Activated CD4-positive, alpha-beta T cell treated with anti-CD3 and anti-CD28 coated beads, Interleukin-10, Interleukin-2, amounts not matched to agents 100 ng/mL and 50 ng/mL, durations not matched to agents 16 hours and 8 hours (primary cell): ENCODE measurements at regions not wholly inside any gene's neighbourhood (a gene's known extent, or its start where the extent isn't known, plus 50 kb on each side); places are given as distances from the start of the nearest gene placed in this dataset.
"Not testable (repeated sequence)": the region's sequence is repeated elsewhere in the genome, so short reads cannot be mapped to it uniquely, and the experiment has no call there.

Experiments
- DNase-seq: peaks from one replicate; pipeline ENCODE4 v3.0.0-alpha.2; 2020

DNA sequence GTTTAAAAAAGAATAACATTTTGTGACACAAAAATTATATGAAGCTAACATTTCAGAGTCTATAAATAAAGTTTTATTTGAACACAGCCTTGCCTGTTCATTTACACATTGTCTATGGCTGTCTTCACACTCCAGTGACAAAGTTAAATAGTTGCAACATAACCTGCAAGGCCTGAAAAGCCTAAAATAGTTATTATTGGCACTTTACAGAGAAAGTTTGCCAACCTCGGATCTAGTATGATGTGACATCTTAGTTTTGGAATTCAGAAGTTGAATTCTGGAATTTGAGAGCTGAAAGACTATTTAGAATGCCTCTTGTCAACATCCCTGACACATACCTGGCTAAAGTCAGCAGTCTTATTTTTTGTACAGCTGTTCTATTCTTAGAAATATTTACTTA lies 68.3 kb downstream of the DYRK2 start:
- DNase-seq, result no peak

DNA sequence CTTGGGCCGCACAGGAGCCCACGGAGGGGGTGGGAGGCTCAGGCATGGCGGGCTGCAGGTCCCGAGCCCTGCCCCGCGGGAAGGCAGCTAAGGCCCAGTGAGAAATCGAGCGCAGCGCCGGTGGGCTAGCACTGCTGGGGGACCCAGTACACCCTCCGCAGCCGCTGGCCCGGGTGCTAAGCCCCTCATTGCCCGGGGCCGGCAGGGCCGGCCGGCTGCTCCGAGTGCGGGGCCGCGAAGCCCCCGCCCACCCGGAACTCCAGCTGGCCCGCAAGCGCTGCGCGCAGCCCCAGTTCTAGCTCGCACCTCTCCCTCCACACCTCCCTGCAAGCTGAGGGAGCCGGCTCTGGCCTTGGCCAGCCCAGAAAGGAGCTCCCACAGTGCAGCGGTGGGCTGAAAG lies 70.8 kb downstream of the DYRK2 start:
- not testable (repeated sequence) for DNase-seq

DNA sequence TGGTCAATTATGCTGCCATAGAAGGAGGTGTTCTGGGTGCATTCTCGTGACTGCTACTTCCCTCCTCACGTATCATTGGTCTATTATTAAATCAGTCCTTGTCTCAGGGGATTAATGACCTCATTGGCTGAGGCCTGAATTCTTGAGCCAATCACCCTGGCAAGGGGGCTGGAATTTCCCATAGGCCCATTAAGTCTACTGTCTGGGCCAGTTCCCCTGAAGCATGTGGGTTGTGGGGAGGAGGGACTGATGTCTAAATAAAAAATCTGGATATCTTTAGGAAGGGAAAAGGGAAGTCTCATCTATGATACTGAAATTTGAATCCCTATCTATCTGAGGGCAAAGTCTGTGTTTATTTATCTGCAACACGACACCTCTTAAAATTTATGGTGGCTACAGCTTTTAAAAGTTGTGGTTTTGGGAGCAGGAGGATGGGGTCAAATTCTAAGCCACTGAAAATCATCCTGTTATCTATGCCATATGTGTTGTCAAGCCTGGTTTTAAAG lies 71.9 kb downstream of the DYRK2 start:
- no peak for DNase-seq

DNA sequence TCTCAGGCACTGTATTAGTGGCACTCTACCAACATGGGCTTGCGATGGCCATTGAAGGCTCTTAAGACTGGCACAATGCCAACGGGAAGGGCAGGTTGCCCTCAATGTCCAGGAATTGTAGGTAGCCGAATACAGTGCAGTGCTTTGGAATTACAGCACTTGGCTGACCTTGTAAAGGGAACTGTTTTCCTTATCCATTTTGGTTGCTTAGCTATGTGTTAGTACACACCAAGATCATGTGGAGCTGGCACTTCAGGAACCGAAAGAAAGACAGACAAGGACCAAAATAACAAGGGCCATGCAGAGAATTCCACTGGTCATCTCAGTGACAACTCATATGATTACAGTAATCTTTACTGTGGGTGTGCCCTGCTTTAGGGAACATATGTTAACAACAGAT lies 72.7 kb downstream of the DYRK2 start:
- DNase-seq, result no peak

DNA sequence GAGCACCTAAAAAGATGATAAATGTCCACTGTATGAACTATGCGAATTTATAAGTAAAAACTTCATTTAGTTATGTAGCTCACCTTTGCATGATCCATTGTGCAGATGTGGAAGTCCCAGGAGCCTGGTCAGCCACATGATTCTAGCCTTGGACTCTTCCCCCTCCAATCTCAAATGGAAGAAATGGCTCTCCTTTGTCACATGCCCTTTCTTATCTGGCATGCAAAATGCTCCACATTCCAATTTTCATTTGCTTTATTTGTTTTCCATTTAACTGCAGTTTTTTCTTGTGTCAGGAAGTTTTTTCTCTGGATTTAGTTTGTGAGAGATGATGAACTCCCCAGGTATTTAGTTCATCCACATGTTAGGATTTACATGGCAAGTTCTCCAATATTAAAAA lies 73.8 kb downstream of the DYRK2 start:
- no peak for DNase-seq

DNA sequence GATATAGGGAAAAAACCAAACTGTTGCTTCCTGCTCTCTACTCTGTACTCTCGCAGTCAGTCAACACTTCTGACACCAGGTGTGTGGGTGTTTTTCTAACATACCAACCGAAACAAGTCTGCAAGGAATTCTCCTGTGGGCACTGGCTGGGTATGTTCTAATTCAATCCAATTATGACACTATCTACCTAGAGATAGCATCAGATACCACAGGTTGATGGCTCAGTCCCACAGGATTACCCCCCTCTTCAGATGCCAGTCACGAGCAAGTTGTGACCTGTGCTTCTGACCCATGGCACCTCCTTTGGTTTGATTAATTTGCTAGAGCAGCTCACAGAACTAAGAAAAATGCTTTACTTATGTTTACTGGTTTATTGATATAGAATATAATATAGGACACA lies 78.3 kb downstream of the DYRK2 start:
- DNase-seq, result no peak

DNA sequence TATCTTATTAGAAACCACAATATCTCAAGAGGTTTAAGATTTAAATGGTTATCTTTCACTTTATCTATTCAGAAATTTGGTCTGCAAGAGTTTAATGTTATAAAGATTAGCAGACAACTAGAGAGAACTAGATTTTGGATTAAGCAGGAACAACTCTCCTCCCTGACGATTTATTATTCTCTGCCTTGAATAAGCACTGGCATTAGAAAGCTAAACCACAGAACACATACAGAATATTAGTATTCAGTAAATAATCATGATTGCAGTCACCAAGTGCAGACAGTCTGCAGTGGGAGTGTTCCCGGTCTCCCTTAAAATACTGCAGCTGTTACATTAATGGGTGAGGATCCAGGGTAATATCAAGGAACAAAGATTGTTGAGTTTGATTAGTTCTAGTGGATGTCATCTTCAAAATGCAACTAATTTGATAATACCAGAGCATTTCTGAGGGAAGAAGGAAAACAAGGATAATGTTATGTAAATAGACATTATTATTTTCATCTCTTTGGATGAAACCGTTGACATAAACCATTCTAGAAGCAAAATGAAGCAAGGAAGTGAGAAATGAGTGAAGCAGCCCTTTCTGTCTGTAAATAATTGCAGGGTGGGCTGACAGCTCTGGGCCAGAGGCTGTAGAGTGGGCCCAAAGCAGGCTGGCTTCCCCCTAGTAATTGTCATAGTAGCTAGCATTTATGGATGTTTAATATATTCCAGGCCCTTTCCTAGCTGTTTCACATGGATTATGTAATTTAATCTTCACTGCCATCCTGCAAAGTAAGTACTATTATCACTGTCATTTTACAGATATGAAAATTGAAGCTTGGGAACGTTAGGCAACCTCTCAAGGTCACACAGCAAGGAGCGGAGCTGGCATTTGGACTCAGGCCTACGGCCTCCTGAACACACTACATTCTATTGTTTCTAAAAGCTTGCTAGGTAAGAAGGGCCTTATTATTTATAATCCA lies 79.4 kb downstream of the DYRK2 start:
- no peak for DNase-seq

DNA sequence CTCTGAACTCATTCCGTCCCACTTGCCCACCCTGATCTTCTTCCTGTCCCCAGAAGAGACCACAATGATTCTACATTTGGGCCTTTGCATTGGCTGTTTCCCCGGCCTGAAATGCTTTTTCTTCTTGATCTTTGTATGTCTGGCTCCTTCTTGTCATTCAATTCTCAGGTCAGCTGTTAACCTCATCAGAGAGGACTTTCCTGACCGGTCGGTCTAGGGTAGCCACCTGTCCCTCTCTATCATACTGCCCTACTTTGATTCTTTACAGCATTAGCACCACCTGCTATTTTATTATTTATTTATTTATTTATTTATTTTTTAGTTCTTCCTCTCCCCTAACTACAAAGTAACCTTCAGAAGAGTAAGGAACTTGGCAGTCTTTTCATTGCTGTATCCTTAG lies 84.3 kb downstream of the DYRK2 start:
- no peak for DNase-seq

DNA sequence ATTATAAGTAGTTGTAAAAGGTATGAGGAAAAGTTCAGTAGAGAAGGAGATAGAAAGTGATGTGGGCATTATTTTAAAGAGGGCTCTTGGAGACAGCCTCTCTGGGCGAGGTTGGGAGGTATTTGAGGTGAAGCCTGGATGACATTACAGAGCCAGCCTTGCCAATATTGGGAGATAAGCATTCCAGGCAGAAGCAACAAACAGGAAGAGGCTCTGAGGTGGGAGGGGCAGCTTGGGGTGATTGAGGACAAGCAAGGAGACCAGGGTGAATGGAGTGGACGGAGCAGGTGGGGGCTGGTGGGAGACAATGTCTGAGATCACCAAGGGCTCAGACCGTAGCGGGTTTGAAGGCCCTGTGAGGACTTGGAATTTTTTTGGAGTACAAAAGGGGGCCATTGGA lies 87.3 kb downstream of the DYRK2 start:
- no peak for DNase-seq

DNA sequence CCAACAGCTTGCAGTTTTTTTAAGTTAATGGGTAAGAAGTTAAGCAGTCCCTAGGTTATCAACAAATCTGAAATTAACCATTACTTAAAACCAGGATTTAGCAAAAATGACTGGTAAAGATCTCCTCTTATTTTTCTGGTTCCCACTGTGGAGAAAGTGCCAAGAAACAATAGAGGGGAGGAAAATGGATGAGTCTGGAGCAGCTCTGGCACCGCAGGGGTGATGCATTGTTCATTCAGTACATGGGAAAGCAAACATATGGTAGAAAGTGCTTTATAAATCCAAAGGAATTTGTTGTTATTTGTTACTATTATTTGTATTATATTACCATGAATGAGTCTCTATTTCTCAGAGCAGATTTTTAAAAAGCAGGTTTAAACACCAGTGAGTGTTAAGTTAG lies 92.2 kb downstream of the DYRK2 start:
- DNase-seq, result no peak

DNA sequence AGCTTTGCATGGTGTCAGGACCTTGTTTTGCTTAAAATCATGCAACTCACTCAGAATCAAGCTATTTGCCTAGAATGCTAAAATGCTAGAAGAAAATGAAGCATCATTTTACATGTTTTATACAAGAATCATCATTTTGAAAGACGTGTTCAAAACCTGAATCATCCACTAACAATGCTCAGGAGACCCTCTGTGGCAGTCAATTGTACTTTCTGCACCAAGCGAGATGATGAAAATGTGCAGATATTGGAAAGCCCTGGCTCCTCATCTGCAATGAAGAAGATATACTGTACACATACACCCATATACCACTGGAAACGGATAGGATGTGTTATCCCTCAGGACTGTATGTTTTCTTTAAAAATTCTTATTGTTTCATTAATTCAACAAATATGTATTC lies 92.7 kb downstream of the DYRK2 start:
- DNase-seq, result no peak

DNA sequence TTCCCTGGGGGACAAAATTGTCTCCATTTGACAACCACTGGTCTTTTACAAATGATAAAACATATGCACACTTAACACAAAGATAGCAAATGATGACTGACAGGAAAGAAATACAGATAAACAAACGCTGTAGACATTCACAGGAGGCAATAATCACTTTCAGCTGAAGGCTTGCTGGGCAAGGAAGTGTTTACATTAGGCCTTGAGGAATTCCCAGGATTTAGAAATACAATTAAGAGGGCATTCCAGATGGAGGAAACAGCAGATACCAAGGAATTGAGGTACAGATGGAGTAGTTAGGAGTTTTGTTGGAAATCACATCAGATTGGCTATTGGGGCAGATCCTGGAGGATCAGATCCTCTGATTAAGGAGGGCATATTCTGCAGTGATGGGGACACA lies 93.9 kb downstream of the DYRK2 start:
- DNase-seq, result no peak

DNA sequence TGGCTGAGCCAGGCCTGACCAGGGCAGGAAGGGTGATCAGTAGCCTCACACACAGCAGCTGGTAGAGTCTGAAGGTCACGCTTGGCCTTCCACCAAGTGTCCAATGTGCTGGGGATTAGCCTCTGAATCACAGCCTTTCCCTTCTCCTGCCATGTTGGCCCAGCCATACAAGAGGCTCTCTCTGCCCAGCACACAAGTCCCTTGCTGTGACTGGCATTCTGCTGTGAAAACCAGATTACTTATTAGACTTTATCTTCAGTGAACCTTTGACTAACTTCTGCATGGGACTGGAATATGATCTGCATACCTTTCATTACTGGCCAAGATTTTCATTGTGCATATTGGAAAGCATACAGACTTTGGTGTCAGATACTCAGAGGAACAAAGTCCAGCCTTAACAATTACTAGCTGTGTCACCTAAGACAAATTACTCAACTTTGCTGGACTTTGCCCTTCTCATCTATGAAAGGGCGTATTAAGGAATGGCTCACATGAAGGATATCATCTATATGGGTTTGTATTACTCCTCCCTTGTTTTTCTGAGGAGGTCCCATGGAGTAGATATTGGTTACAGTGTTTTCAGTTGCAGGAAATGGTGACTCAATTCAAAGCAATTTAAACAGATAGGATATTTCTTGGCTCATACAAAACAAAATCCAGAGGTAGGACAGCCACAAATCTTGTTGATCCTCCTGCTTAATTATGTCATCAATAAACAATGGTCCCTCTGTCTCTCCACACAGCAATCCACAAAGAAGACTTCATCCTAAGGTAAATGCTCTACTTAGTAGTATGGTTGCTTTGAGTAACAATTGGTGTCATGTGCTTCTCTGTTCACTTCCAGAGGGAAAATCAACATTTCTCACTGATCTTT lies 99.6 kb downstream of the DYRK2 start:
- no peak for DNase-seq

DNA sequence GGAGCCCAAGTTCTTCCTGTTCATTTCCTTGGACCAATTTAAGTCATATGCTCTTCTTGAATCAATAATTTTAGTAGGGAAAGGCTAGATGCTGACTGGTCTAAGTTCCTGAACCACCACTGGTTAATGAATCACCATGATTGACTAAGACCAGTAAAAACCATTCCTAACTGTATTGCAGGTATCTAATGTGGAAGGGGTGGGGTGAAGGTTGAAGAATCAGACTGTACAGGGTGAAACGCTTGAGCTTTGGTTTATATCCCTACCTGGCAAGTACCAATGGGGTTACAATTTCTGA lies 100.1 kb downstream of the DYRK2 start:
- DNase-seq, result no peak

DNA sequence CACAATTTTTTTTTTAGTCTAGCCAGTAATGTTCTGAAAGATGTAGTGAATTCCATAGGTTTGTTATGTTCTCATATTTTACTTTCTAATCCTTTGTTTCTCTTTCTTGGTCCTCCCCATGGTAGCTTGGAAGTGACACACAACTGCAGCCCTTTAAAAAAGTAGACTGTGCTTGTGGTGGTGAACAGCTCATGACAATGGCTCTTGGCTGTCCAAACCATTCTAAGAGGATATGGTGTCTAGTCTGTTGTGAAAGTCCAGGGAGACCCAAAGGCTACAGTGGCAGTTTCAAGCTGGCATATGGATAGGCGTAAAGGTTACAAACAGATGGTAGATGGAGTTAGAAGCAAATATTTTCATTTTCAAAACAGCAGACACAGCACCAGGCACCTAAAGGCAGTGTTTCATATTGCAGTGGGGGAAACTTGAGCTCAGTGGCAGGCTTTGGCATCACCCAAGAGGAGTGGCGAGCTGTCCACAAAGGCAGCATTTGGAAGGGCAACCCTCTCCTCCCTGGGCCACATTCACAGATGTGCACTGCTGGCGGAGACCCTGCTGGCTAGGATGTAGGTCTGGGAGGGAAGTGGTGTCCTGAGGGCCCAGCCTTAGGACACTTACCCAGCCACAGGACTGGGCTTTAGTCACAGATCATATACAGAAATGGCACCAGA lies 102.1 kb downstream of the DYRK2 start:
- DNase-seq, result no peak

DNA sequence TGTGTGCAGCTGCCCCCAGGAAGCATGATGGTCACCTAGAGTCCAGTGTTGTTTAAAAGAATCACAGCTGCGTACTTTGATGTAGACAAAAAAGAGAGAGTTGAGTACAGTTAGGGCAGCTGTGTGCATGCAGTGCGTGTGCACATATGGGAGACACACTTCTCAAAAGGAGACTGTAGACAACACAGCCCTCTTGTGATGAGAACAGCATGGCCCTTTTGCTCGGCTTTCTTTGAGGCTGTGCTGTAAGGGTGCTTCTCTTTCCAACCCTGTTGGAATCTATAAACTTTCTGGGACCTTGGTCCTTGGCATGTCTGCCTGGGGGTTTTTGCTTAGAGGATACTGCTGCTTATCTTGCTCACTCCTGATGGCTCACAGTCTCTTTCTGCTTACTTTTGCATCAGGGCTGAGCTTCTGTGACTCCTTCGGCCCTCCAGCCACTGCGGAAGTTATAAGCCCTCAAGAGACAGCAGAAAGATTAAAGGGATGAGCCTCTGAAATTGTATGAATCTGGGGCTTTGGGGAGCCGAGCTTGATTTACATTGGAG lies 102.9 kb downstream of the DYRK2 start:
- no peak for DNase-seq

DNA sequence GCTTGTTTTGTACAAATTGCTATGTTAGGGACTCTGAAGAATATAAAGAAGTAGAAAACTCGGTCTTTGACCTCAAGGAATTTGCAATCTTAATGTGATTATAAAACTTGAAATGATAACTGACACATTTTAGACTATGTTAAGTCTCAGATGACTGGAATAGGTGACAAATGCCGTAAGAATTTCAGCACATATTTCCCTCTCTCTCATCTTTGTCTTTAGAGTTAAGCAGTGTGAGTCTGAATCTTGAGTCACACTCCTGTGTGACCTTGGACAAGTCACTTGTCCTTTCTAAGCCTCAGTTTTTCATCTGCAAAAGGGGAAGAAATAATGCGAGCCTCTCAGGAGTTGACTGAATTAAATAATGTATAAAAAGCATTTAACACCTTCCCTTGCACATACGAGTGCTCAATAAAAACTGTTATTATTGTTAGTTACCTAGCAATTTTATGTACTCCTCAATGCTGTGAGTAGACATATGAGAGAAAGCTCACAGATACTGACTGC lies 103.7 kb downstream of the DYRK2 start:
- no peak for DNase-seq

DNA sequence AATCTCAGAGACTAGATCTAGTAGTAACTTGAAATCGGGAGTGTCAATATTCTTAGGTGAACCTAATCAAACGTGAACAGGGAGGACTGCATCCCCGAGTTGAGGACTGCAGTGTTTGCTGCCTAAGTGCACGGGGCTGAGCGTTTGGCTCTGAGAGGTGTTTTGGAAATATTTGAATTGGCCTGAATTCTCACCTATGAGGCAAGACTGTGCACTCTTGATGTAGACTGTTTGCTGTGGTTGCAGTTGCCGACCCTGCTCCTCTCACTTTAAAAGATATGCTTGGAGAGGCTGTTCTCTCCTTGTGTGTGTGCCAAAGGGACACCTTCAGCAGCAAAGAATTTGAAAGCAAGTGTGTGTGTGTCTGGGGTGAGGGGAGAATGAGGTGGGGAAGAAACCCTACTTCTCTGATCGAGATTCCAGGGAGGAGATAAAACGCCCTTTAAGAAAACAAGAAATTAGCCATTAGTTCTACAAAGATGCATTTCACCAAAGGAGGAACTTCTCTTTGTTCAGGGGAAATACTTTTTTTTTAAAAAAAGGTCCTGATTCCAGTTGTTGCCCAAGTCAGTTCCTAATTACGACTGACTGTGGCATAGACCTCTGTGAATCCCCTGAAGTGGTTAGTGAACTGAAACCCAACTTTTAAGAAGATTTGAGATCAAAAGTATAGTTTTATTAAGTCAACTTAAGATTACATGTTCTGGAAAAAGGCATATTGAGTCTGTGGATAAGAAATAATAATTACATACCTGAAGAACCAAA lies 106.6 kb downstream of the DYRK2 start:
- no peak for DNase-seq

DNA sequence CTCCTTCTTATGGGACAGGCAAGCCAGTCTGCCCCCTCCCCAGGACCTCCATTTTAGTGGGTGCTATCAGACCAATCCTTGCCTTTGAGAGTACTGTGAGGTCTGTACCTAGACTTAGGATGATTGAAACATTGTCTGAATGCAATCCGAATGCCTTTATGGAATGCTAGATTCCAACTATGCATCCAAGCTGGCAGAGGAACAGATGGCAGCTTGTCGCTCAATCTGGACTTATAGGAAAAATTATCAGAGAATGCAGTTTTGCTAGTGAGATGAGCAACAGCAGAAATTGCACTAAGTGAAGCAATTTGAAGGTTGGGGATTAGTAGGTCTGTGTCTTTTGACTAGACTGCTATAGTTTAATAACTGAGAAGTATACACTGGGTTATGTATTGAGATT lies 109.1 kb downstream of the DYRK2 start:
- DNase-seq, result no peak

DNA sequence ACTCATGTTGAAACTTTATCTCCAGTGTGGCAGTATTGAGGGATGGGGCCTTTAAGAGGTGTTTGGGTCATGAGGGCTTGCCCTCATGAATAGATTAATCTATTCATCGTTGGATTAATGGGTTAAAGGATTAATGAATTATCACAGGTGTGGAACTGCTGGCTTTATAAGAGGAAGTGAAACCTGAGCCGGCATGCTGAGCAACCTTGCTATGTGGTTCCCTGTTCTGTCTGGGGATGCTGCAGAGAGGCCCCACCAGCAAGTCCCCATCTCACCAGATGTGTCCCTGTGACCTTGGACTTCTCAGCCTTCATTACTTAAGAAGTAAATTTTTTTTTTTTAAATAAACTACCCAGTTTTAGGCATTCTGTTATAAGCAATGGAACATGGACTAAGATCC lies 109.6 kb downstream of the DYRK2 start:
- DNase-seq, result no peak

DNA sequence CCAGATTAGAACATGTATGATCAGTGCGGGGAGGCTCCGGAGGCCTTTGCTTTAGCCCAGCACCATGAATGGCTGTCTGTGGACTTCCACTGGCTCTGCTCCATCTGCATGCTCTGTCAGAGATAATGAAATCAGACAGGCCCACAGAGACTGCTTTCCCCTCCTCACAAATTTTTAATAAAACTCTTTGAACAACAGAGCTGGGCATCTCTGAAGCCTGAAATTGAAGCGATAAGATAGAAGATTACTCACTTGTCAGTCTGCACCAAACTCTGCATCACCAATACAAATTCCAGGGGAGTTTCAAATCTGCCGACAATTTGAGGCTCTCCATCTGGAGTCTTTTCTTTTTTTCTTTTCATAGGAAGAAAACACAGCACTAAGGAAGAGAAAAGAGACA lies 110.0 kb downstream of the DYRK2 start:
- no peak for DNase-seq

DNA sequence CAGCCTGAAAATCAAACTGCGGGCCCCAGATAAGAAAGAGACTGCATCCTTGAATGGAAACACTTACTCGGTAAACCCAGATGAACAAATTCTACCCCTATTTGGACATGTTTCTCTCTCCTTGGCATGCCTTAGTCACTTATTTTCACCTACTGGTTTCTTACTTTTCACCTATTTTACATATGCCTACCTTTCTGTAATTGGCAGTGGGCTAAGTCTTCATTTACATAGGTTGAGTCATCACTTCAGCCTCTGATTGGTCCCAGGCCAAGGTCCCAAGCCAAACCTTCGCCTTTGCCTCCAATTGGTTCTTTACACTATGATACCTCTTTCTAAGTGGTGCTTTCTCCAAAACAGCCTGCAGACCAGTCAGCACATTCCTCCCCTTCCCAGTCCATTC lies 111.3 kb downstream of the DYRK2 start:
- no peak for DNase-seq
